ENCODE measurements at regions not wholly inside any gene's neighbourhood (a gene's known extent, or its start where the extent isn't known, plus 50 kb on each side); places are given as distances from the start of the nearest gene placed in this dataset.

GRCh38 chr22:48670731-48671130 is 1156.9 kb downstream of the BRD1 start:
- DNase-seq, result no peak
- H3K36me3 Mint-ChIP-seq, result no peaks in the 10 kb centered on the region
- no peak overlapping the region for H3K27ac Mint-ChIP-seq
- H3K4me3 ChIP-seq (ENCODE audit: low read depth, low read length), result no peak overlapping the region
- H3K9me3 ChIP-seq (ENCODE audit: control insufficient read depth in 2 of 2, low read length in 2 of 2), result peaks cover 4 to 14% of the 10 kb centered on the region in 2 experiments
- no peak overlapping the region for H3K27ac ChIP-seq (ENCODE audit: insufficient read depth, low read length, poor library complexity, severe bottlenecking)
- H3K4me1 Mint-ChIP-seq, result no peaks in the 10 kb centered on the region
- peaks cover 0 to 16% (median 7%) of the 10 kb centered on the region in 7 donors for H3K9me3 Mint-ChIP-seq
- no peaks in the 10 kb centered on the region for H3K4me1 ChIP-seq (ENCODE audit: control insufficient read depth, insufficient read depth, low read length, poor library complexity, severe bottlenecking)
- no peaks in the 10 kb centered on the region for H3K27me3 ChIP-seq (ENCODE audit: control insufficient read depth, insufficient read depth, low read length)
- no peaks in the 10 kb centered on the region for H3K36me3 ChIP-seq (ENCODE audit: control insufficient read depth, insufficient read depth, low read length)
- ATAC-seq (ENCODE audit: low read depth in 2 of 2), result no peak
- H3K27me3 Mint-ChIP-seq, result no peaks in the 10 kb centered on the region
- H3K4me3 Mint-ChIP-seq, result no peak overlapping the region

GRCh38 chr22:48669986-48670716 is 1157.5 kb downstream of the BRD1 start:
- H3K4me3 Mint-ChIP-seq, result no peak overlapping the region
- H3K27ac Mint-ChIP-seq, result no peak overlapping the region
- Histone ChIP-seq H3K4me3 (ENCODE audit: low read depth, low read length) (no peak overlapping the region), H3K27ac (ENCODE audit: insufficient read depth, low read length, poor library complexity, severe bottlenecking) (no peak overlapping the region), H3K9me3 (ENCODE audit: control insufficient read depth in 2 of 2, low read length in 2 of 2) (peaks cover 4 to 14% of the 10 kb centered on the region in 2 experiments), H3K4me1 (ENCODE audit: control insufficient read depth, insufficient read depth, low read length, poor library complexity, severe bottlenecking) (no peaks in the 10 kb centered on the region), H3K27me3 (ENCODE audit: control insufficient read depth, insufficient read depth, low read length) (no peaks in the 10 kb centered on the region), H3K36me3 (ENCODE audit: control insufficient read depth, insufficient read depth, low read length) (no peaks in the 10 kb centered on the region)
- H3K27me3 Mint-ChIP-seq, result no peaks in the 10 kb centered on the region
- ATAC-seq (ENCODE audit: low read depth in 2 of 2) (no peak), DNase-seq (no peak)
- H3K36me3 Mint-ChIP-seq, result no peaks in the 10 kb centered on the region
- H3K9me3 Mint-ChIP-seq, result peaks cover 0 to 19% (median 7%) of the 10 kb centered on the region in 7 donors
- no peaks in the 10 kb centered on the region for H3K4me1 Mint-ChIP-seq

DNA sequence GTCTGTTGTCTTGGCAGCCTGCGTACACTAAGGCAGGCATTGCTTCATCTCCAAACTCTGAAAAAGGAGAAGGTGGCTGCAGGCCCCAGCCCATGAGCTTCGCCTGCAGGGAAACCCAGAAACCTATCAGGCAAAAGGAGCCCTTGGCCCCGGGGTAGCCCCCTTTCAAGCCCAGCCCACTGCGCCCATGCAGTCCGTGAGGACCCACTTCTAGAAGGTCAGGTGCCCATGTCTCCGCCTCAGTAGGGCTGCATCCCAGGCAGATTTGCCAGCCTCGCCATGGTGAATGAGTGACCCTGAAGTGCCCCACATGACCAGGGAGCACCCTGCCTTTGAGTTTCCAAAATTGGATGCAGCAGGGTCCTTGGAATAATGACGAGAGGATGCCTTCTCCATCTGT is 1158.4 kb downstream of the BRD1 start:
- H3K9me3 ChIP-seq (ENCODE audit: control insufficient read depth in 2 of 2, low read length in 2 of 2), result peaks cover 4 to 11% of the 10 kb centered on the region in 2 experiments
- no peak overlapping the region for H3K4me3 Mint-ChIP-seq
- no peaks in the 10 kb centered on the region for H3K4me1 Mint-ChIP-seq
- H3K36me3 Mint-ChIP-seq, result no peaks in the 10 kb centered on the region
- no peak overlapping the region for H3K27ac ChIP-seq (ENCODE audit: insufficient read depth, low read length, poor library complexity, severe bottlenecking)
- DNase-seq (no peak), ATAC-seq (ENCODE audit: low read depth in 2 of 2) (no peak)
- no peaks in the 10 kb centered on the region for H3K27me3 ChIP-seq (ENCODE audit: control insufficient read depth, insufficient read depth, low read length)
- H3K36me3 ChIP-seq (ENCODE audit: control insufficient read depth, insufficient read depth, low read length), result no peaks in the 10 kb centered on the region
- H3K9me3 Mint-ChIP-seq, result peaks cover 2 to 29% (median 9%) of the 10 kb centered on the region in 7 donors
- H3K4me3 ChIP-seq (ENCODE audit: low read depth, low read length), result no peak overlapping the region
- H3K27ac Mint-ChIP-seq, result no peak overlapping the region
- H3K4me1 ChIP-seq (ENCODE audit: control insufficient read depth, insufficient read depth, low read length, poor library complexity, severe bottlenecking), result no peaks in the 10 kb centered on the region
- H3K27me3 Mint-ChIP-seq, result no peaks in the 10 kb centered on the region

DNA sequence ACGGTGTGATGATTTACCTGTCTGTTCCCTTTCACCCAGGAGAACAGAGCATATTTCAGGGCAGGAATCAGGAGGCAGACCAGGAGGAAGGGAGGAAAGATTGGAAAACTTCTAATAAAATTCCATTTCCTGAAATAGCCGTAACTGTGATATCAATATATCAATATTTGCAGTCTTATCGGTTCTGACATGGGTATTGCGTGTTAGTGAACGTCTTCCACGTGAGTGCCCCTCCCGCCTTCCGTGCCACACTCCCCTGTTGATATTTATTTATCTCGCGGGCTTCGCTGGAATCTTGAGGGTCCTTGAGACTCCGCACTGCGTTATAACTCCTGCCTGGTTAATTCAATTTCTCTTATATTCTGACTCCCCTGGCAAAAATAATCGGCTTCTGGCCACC is 1160.4 kb downstream of the BRD1 start:
- Histone ChIP-seq H3K9me3 (ENCODE audit: control insufficient read depth in 2 of 2, low read length in 2 of 2) (peaks cover 4 to 14% of the 10 kb centered on the region in 2 experiments), H3K27me3 (ENCODE audit: control insufficient read depth, insufficient read depth, low read length) (no peaks in the 10 kb centered on the region), H3K36me3 (ENCODE audit: control insufficient read depth, insufficient read depth, low read length) (no peaks in the 10 kb centered on the region)

DNA sequence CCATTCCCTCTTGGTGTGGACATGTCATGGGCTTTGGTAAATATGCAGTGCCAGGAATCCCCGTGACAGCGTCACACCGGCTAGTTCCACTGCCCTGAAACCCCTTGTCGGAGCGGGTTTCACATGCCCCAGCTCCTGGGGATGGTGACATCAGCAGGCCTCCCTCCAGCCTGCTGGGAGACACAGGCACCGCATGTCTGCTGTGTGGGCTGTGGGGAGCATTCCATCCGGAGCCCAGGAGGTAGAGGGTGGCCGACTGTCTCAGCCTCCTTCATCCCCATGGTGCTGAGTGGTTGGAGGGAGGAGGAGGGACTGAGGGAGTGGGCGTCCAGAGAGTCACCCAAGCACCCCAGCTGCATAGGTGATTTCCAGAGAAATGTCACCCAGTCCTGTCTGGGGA is 1161.1 kb downstream of the BRD1 start:
- Histone ChIP-seq H3K27ac (ENCODE audit: insufficient read depth, low read length, poor library complexity, severe bottlenecking) (no peak overlapping the region), H3K9me3 (ENCODE audit: control insufficient read depth in 2 of 2, low read length in 2 of 2) (peaks cover 4 to 11% of the 10 kb centered on the region in 2 experiments), H3K36me3 (ENCODE audit: control insufficient read depth, insufficient read depth, low read length) (no peaks in the 10 kb centered on the region), H3K4me1 (ENCODE audit: control insufficient read depth, insufficient read depth, low read length, poor library complexity, severe bottlenecking) (no peaks in the 10 kb centered on the region), H3K27me3 (ENCODE audit: control insufficient read depth, insufficient read depth, low read length) (no peaks in the 10 kb centered on the region), H3K4me3 (ENCODE audit: low read depth, low read length) (no peak overlapping the region)
- Mint-ChIP-seq H3K36me3 (no peaks in the 10 kb centered on the region), H3K4me1 (no peaks in the 10 kb centered on the region), H3K9me3 (peaks cover 0 to 22% (median 7%) of the 10 kb centered on the region in 7 donors), H3K27me3 (no peaks in the 10 kb centered on the region), H3K4me3 (no peak overlapping the region), H3K27ac (no peak overlapping the region)
- no peak for DNase-seq
- no peak for ATAC-seq (ENCODE audit: low read depth in 2 of 2)

More for the DNA sequence above, 1160.4 kb downstream of the BRD1 start:
- H3K4me1 Mint-ChIP-seq, result no peaks in the 10 kb centered on the region
- no peaks in the 10 kb centered on the region for H3K27me3 Mint-ChIP-seq
- H3K4me3 Mint-ChIP-seq, result no peak overlapping the region
- H3K27ac Mint-ChIP-seq, result no peak overlapping the region
- Histone ChIP-seq H3K27ac (ENCODE audit: insufficient read depth, low read length, poor library complexity, severe bottlenecking) (no peak overlapping the region), H3K4me3 (ENCODE audit: low read depth, low read length) (no peak overlapping the region), H3K4me1 (ENCODE audit: control insufficient read depth, insufficient read depth, low read length, poor library complexity, severe bottlenecking) (no peaks in the 10 kb centered on the region)
- no peaks in the 10 kb centered on the region for H3K36me3 Mint-ChIP-seq
- DNase-seq (no peak), ATAC-seq (ENCODE audit: low read depth in 2 of 2) (no peak)
- H3K9me3 Mint-ChIP-seq, result peaks cover 2 to 27% (median 10%) of the 10 kb centered on the region in 7 donors

- no peak for ATAC-seq (ENCODE audit: low read depth in 2 of 2)
- H3K4me1 Mint-ChIP-seq, result no peaks in the 10 kb centered on the region
- DNase-seq, result no peak
- Histone ChIP-seq H3K27me3 (ENCODE audit: control insufficient read depth, insufficient read depth, low read length) (no peaks in the 10 kb centered on the region), H3K9me3 (ENCODE audit: control insufficient read depth in 2 of 2, low read length in 2 of 2) (peaks cover 4 to 11% of the 10 kb centered on the region in 2 experiments), H3K4me1 (ENCODE audit: control insufficient read depth, insufficient read depth, low read length, poor library complexity, severe bottlenecking) (no peaks in the 10 kb centered on the region), H3K4me3 (ENCODE audit: low read depth, low read length) (no peak overlapping the region), H3K27ac (ENCODE audit: insufficient read depth, low read length, poor library complexity, severe bottlenecking) (no peak overlapping the region), H3K36me3 (ENCODE audit: control insufficient read depth, insufficient read depth, low read length) (no peaks in the 10 kb centered on the region)
- peaks cover 0 to 21% (median 7%) of the 10 kb centered on the region in 7 donors for H3K9me3 Mint-ChIP-seq
- H3K27ac Mint-ChIP-seq, result no peak overlapping the region
- no peak overlapping the region for H3K4me3 Mint-ChIP-seq
- no peaks in the 10 kb centered on the region for H3K27me3 Mint-ChIP-seq
- H3K36me3 Mint-ChIP-seq, result no peaks in the 10 kb centered on the region
Observed at GRCh38 chr22:48665311-48665995, 1162.2 kb downstream of the BRD1 start.

DNA sequence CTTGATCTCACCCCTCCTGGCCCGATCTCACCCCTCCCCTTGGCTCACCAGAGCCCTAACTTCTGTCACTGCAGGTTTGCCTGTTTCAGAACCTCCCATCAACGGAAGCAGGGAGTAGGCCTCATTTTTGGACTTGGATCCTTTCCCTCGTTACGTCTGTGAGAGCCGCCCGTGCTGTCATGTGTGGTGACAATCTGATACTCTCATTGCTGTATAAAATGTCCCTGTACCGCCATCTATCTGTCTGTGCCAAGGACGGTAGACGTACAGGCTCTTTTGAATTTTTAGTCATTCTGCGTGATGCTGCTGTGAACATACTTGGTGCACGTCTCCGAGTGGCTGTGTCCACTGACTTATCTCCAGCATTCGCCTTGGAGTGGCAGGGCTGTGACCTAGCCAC is 1163.1 kb downstream of the BRD1 start:
- H3K9me3 Mint-ChIP-seq, result peaks cover 0 to 21% (median 7%) of the 10 kb centered on the region in 7 donors
- no peak for ATAC-seq (ENCODE audit: low read depth in 2 of 2)
- Histone ChIP-seq H3K9me3 (ENCODE audit: control insufficient read depth in 2 of 2, low read length in 2 of 2) (peaks cover 4 to 11% of the 10 kb centered on the region in 2 experiments), H3K27ac (ENCODE audit: insufficient read depth, low read length, poor library complexity, severe bottlenecking) (no peak overlapping the region), H3K27me3 (ENCODE audit: control insufficient read depth, insufficient read depth, low read length) (no peaks in the 10 kb centered on the region), H3K4me3 (ENCODE audit: low read depth, low read length) (no peak overlapping the region), H3K4me1 (ENCODE audit: control insufficient read depth, insufficient read depth, low read length, poor library complexity, severe bottlenecking) (no peaks in the 10 kb centered on the region), H3K36me3 (ENCODE audit: control insufficient read depth, insufficient read depth, low read length) (no peaks in the 10 kb centered on the region)
- H3K27ac Mint-ChIP-seq, result peak overlapping the region in 1 of 3 donors; percentile 72
- H3K4me1 Mint-ChIP-seq, result no peaks in the 10 kb centered on the region
- no peaks in the 10 kb centered on the region for H3K36me3 Mint-ChIP-seq
- H3K4me3 Mint-ChIP-seq, result no peak overlapping the region
- no peak for DNase-seq
- no peaks in the 10 kb centered on the region for H3K27me3 Mint-ChIP-seq
